ENCODE measurements at regions not wholly inside any gene's neighbourhood (a gene's known extent, or its start where the extent isn't known, plus 50 kb on each side); places are given as distances from the start of the nearest gene placed in this dataset.

DNA sequence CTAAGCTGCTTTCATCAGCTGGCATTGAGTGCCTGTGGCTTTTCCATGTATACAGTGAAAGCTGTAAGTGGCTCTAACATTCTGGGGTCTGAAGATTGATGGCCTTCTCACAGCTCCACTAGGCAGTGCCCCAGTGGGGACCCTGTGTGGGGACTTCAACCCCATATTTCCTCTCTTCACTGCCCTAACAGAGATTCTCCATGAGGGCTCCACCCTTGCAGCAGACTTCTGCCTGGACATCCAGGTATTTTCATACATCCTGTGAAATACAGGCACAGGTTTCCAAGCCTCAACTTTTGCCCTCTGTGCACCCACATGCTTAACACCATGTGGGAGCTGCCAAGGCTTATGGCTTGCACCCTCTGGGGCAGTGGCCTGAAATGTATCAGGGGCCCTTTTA is 188.2 kb upstream of the SYT4 start:
- no peak for TF ChIP-seq CTCF (IDR thresholded peaks at IDR 0.05)
- TF ChIP-seq EZH2 (IDR thresholded peaks at IDR 0.05; ENCODE audit: borderline replicate concordance, insufficient read depth, low read depth, low read length, poor library complexity, severe bottlenecking) = no peak

Measured in B cell (primary cell).